Astrocyte of the spinal cord (primary cell): ENCODE measurements at regions not wholly inside any gene's neighbourhood (a gene's known extent, or its start where the extent isn't known, plus 50 kb on each side); places are given as distances from the start of the nearest gene placed in this dataset.

Experiments
- DNase-seq: peaks from one replicate; pipeline ENCODE4 v3.0.0; 2011; ENCODE audit warnings: low read depth, low spot score
- H3K4me3 ChIP-seq: 2 replicates; pipeline ENCODE4 v1.5.1; 2011; ENCODE audit warnings: low read depth, mild to moderate bottlenecking, low read length, moderate library complexity
- in situ Hi-C: cut with HindIII; loops from 2 replicates; pipeline ENCODE4 v1.10.0; 2017; ENCODE audit warnings: low sequenced_read_pairs
- TF ChIP-seq, protein P1 (sequence below): IDR thresholded peaks from 2 replicates; pipeline ENCODE4 v1.5.1; 2012; ENCODE audit warnings: low read depth, mild to moderate bottlenecking, low read length, inconsistent platforms

DNA sequence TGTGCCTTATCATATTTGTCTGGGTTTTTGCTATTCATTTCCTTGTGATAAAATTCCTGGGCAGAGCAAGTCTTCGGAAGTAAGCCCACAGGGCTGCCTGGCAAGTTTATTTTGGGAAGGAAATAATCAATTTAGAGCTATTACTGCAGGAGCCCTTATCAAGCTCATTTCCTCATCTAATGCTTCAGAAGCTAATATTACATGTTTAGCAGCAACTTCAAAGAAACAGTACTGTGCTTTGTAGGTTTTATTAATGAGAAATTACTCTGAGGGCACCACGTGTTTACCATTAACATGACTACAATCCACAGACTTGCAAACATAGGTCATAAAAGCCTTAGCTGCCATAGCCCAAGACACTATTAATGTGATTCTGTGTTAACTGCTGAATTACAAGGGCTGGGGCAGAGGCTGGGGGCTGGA, 540.0 kb downstream of the SPRY1 start:
- no peak for DNase-seq
- in situ Hi-C loops = no loop called here
- no peak overlapping the region for H3K4me3 ChIP-seq
- TF ChIP-seq, protein P1, sequence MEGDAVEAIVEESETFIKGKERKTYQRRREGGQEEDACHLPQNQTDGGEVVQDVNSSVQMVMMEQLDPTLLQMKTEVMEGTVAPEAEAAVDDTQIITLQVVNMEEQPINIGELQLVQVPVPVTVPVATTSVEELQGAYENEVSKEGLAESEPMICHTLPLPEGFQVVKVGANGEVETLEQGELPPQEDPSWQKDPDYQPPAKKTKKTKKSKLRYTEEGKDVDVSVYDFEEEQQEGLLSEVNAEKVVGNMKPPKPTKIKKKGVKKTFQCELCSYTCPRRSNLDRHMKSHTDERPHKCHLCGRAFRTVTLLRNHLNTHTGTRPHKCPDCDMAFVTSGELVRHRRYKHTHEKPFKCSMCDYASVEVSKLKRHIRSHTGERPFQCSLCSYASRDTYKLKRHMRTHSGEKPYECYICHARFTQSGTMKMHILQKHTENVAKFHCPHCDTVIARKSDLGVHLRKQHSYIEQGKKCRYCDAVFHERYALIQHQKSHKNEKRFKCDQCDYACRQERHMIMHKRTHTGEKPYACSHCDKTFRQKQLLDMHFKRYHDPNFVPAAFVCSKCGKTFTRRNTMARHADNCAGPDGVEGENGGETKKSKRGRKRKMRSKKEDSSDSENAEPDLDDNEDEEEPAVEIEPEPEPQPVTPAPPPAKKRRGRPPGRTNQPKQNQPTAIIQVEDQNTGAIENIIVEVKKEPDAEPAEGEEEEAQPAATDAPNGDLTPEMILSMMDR = no peak

DNA sequence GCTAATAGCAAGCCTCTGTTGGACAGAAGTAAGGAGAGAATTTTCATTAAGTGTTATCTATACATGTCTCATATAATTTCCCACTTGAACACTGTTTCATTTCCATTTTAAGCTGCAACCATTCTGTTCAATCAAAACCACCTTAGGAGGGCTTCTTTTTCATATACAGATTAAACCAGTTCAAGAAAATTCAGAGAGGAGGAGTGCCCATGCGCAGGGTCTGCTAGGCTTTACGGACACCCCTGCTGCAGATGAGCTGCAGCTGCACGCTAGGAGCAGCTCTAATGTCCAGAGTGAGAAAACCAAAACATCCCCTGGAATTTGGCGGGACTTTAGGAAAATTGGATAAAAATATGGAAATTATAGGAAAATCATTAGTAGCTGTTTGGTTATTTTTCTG, 541.0 kb downstream of the SPRY1 start:
- no peak overlapping the region for H3K4me3 ChIP-seq
- in situ Hi-C loops = no loop called here
- TF ChIP-seq, protein P1 = no peak
- DNase-seq = no peak

DNA sequence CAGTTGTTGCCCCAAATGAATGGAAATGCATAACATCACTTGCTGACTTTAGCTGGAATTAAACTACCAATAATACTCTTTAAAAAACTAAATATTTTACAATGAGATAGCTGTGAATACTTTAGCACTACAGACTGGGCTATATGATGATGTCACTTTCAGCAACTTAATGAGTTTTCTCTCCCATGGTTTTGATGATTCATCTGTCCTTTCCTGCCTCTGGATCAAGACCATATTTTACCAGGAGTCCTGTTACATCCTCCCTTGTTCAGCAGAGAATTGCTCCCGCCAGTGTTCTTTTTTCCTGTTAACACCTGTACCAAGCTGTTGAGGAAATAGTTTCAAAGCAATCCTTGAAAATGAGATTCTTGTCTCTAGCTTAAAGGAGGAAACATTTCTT, 543.0 kb downstream of the SPRY1 start:
- peak; percentile 87 for DNase-seq
- in situ Hi-C loops = no loop called here
- TF ChIP-seq, protein P1 = no peak
- H3K4me3 ChIP-seq = no peak overlapping the region

DNA sequence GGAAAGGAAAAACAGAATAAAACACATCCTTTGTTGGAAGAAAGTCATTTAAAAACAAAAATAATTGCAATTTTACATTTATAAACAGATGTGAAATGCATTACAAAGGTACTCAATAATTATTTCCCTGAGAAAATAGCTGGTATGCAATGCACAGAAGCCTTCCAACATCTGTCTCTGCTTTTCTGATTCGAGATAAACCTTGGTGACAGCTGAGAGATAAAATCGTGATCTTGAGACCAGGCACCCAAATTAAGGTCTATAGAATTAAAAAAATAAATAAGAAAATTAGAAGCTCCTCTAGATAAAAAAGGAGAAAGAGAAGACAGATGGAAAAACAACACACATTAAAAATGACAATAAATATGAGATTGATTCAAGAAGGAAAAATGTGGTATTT, 544.0 kb downstream of the SPRY1 start:
- in situ Hi-C loops = no loop called here
- DNase-seq = no peak
- no peak overlapping the region for H3K4me3 ChIP-seq
- TF ChIP-seq, protein P1 = no peak

DNA sequence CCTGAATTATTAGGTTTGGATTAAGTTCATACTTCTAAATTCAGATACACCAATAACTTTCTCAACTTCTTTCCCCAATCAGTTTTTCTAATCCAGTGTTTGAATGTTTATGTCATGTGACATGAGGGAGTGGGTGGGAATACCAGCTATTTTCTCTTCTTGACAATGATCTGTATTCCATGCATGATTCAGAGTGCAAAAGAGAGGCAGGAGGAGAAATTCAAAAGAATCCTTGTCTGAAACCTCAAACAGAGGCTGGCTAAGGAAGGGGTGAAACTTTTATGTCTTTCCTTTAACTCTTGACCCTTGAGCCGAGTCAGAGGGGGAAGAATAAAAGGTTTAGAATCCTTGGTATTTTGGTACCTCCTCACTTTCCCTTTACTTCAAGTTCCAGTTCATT, 544.7 kb downstream of the SPRY1 start:
- TF ChIP-seq, protein P1 = no peak
- in situ Hi-C loops = no loop called here
- no peak overlapping the region for H3K4me3 ChIP-seq
- DNase-seq = peak; percentile 36

DNA sequence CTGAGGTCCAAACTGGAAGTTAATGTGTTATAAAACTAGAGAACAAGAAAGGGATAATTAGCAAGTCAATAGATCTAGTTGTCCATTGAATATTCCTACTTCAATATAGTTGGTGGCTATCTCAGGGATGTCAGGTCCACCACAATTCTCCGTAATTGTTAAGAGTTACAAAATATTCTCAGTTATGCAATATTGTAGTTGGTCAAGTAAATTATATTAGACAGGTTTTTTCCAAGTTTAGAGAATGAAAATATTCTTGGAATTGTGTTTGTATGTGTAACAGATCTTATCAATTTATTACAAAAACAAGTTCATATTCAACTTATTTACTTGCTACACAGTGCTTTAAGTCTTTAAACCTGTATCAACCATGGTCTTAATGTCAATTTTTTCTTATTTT, 547.4 kb downstream of the SPRY1 start:
- in situ Hi-C loops = no loop called here
- no peak for DNase-seq
- no peak overlapping the region for H3K4me3 ChIP-seq
- TF ChIP-seq, protein P1 = no peak

DNA sequence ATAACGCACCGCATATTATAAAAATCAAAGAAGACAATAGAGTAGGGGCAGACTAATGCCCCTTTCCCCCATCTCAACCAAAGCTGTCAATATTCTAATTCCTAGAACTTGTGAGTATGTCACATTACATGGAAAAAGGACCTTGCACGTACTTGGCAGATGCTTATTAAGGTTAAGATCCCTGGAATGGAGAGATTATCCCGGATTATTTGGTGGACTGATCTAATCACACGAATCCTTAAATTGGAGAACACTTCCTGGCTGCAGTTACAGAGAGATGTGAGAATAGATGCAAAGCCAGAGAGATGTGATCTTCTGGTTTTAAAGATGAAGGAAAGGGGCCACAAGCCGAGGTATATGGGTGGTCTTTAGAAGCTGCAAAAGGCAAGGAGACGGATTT, 548.7 kb downstream of the SPRY1 start:
- DNase-seq = no peak
- no peak overlapping the region for H3K4me3 ChIP-seq
- in situ Hi-C loops = no loop called here
- TF ChIP-seq, protein P1 = no peak
